Liver (tissue), 3 donors: ENCODE measurements at regions not wholly inside any gene's neighbourhood (a gene's known extent, or its start where the extent isn't known, plus 50 kb on each side); places are given as distances from the start of the nearest gene placed in this dataset.

Experiments used
- CTCF ChIP-seq: fragments of 150-350 bp; IDR thresholded peaks from 2 replicates; pipeline ENCODE4 v1.5.1; 2017; ENCODE audit warnings: improper control_type of control experiment, low read depth, low read length; ENCODE audit not compliant: missing input control
- EGR1 ChIP-seq, 2 donors: IDR thresholded peaks; 2 replicates each; pipeline ENCODE4 v1.6.1; 2016 to 2018; ENCODE audit warnings: antibody characterized with exemption in 2 of 2, low read depth in 2 of 2
- FOXA1 ChIP-seq: IDR thresholded peaks from 2 replicates; pipeline ENCODE4 v1.6.1; 2016; ENCODE audit warnings: antibody characterized with exemption
- HNF4A ChIP-seq, 2 donors: conservative IDR thresholded peaks; 2 replicates each; pipeline ENCODE4 v1.6.1; 2016; ENCODE audit warnings: antibody characterized with exemption in 2 of 2, mild to moderate bottlenecking in 2 of 2
- RAD21 ChIP-seq, 2 donors: IDR thresholded peaks; 2 replicates each; pipeline ENCODE4 v1.6.1; 2016; ENCODE audit warnings: antibody characterized with exemption in 2 of 2, mild to moderate bottlenecking in 2 of 2
- TAF1 ChIP-seq: conservative IDR thresholded peaks from 2 replicates; pipeline ENCODE4 v1.6.1; 2016; ENCODE audit warnings: antibody characterized with exemption, mild to moderate bottlenecking
- YY1 ChIP-seq: IDR thresholded peaks from 2 replicates; pipeline ENCODE4 v1.6.1; 2016; ENCODE audit warnings: antibody characterized with exemption, mild to moderate bottlenecking
- TF ChIP-seq, protein P1 (sequence below): IDR thresholded peaks from 2 replicates; pipeline ENCODE4 v1.6.1; 2016; ENCODE audit warnings: antibody characterized with exemption, mild to moderate bottlenecking
- TF ChIP-seq, protein P2 (sequence below): IDR thresholded peaks from 2 replicates; pipeline ENCODE4 v1.6.1; 2016; ENCODE audit warnings: antibody characterized with exemption
- TF ChIP-seq, protein P3 (sequence below): IDR thresholded peaks from 2 replicates; pipeline ENCODE4 v1.6.1; 2016; ENCODE audit warnings: antibody characterized with exemption
- TF ChIP-seq, protein P4 (sequence below): IDR thresholded peaks from 2 replicates; pipeline ENCODE4 v1.6.1; 2016; ENCODE audit warnings: antibody characterized with exemption
- donor health status: healthy.
- donor health status: healthy.

DNA sequence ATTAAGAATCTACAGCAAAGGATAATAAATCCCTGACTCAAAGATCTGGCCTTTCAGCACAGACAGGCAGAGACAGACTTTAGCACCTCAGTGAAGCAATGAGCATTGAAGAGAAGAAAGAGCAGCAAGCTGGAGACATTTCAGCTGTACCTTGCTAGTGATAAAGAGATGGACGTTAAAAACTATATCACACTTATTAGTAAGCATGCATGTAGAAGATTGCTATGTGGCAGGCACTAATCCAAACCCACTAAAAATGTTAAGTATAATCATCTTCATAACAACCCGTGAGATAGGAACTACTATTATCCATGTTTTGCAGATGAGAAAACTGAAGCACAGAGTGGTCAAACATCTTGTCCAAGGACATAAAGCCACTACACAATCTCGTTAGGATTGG is 1538.3 kb upstream of the FLRT2 start:
- TF ChIP-seq CTCF (no peak), YY1 (no peak), TAF1 (no peak), FOXA1 (no peak), RAD21 (IDR thresholded peaks at IDR 0.05) (no peak), HNF4A (conservative IDR thresholded peaks at IDR 0.05) (no peak), EGR1 (IDR thresholded peaks at IDR 0.05; ENCODE audit: low read depth in 2 of 2) (no peak)
- TF ChIP-seq, protein P1, sequence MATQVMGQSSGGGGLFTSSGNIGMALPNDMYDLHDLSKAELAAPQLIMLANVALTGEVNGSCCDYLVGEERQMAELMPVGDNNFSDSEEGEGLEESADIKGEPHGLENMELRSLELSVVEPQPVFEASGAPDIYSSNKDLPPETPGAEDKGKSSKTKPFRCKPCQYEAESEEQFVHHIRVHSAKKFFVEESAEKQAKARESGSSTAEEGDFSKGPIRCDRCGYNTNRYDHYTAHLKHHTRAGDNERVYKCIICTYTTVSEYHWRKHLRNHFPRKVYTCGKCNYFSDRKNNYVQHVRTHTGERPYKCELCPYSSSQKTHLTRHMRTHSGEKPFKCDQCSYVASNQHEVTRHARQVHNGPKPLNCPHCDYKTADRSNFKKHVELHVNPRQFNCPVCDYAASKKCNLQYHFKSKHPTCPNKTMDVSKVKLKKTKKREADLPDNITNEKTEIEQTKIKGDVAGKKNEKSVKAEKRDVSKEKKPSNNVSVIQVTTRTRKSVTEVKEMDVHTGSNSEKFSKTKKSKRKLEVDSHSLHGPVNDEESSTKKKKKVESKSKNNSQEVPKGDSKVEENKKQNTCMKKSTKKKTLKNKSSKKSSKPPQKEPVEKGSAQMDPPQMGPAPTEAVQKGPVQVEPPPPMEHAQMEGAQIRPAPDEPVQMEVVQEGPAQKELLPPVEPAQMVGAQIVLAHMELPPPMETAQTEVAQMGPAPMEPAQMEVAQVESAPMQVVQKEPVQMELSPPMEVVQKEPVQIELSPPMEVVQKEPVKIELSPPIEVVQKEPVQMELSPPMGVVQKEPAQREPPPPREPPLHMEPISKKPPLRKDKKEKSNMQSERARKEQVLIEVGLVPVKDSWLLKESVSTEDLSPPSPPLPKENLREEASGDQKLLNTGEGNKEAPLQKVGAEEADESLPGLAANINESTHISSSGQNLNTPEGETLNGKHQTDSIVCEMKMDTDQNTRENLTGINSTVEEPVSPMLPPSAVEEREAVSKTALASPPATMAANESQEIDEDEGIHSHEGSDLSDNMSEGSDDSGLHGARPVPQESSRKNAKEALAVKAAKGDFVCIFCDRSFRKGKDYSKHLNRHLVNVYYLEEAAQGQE = no peak
- TF ChIP-seq, protein P2, sequence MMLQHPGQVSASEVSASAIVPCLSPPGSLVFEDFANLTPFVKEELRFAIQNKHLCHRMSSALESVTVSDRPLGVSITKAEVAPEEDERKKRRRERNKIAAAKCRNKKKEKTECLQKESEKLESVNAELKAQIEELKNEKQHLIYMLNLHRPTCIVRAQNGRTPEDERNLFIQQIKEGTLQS = no peak
- TF ChIP-seq, protein P3, sequence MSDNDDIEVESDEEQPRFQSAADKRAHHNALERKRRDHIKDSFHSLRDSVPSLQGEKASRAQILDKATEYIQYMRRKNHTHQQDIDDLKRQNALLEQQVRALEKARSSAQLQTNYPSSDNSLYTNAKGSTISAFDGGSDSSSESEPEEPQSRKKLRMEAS = no peak
- TF ChIP-seq, protein P4, sequence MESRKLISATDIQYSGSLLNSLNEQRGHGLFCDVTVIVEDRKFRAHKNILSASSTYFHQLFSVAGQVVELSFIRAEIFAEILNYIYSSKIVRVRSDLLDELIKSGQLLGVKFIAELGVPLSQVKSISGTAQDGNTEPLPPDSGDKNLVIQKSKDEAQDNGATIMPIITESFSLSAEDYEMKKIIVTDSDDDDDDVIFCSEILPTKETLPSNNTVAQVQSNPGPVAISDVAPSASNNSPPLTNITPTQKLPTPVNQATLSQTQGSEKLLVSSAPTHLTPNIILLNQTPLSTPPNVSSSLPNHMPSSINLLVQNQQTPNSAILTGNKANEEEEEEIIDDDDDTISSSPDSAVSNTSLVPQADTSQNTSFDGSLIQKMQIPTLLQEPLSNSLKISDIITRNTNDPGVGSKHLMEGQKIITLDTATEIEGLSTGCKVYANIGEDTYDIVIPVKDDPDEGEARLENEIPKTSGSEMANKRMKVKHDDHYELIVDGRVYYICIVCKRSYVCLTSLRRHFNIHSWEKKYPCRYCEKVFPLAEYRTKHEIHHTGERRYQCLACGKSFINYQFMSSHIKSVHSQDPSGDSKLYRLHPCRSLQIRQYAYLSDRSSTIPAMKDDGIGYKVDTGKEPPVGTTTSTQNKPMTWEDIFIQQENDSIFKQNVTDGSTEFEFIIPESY = no peak
